SH-SY5Y (cell line): ENCODE measurements at regions not wholly inside any gene's neighbourhood (a gene's known extent, or its start where the extent isn't known, plus 50 kb on each side); places are given as distances from the start of the nearest gene placed in this dataset.

ENCODE experiments used
- GATA2 ChIP-seq: IDR thresholded peaks from 2 replicates; pipeline ENCODE4 v1.6.1; 2011; ENCODE audit warnings: mild to moderate bottlenecking, low read depth, low read length
- GATA3 ChIP-seq: IDR thresholded peaks from 2 replicates; pipeline ENCODE4 v1.6.1; 2011; ENCODE audit warnings: low read depth, mild to moderate bottlenecking, low read length, moderate library complexity

DNA sequence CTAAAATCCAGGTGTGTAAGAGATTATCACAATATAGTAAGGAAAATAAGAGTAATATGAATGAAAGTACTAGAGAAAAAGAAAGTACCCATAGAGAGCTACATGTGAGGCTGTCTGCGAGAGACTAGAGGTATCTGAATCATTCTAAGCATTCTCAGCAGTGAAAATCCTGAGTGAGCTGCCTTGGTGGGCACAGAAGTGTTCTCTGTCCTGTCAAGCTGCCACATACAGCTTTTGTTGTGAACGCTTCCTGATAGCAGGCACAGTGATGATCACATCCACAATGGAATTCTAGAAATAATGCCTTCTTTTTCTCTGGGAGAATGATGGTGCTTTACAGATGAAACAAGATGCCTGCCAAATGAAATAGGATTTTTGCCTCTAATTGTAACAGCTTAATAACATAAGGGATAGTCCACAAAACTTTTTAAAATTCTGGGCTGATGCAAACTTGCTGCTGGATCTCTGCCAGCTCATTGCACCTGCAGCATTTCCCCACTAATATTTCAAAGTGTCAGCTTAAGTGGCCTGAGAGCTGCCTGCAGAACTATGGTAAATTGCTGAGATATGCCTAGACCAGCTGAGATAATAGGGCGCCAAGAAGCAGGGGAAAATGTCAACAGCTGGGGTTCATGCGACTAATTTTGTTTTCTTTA lies 620.5 kb downstream of the DOK5 start:
- TF ChIP-seq GATA2 = no peak
- no peak for TF ChIP-seq GATA3
